ENCODE measurements at regions not wholly inside any gene's neighbourhood (a gene's known extent, or its start where the extent isn't known, plus 50 kb on each side); places are given as distances from the start of the nearest gene placed in this dataset.

DNA sequence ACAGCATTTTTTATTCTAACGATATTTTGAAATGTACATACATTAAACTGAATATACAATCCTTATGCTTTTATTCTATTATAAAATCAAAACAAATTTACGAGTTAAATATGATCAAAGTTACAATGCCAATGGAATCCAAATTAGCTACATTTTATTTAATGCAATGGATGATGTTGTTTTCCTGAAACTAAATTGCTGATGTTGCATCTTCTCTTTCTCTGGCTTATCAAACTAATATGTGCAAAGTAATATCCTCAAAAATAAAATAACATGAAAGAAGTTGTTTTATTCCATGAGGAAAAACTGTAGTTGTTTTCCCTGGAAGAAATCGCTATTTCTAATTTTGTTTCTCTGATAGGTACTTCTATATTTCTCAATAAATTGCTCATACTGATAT lies 106.8 kb downstream of the ASB9 start:
- TF ChIP-seq, protein P1, sequence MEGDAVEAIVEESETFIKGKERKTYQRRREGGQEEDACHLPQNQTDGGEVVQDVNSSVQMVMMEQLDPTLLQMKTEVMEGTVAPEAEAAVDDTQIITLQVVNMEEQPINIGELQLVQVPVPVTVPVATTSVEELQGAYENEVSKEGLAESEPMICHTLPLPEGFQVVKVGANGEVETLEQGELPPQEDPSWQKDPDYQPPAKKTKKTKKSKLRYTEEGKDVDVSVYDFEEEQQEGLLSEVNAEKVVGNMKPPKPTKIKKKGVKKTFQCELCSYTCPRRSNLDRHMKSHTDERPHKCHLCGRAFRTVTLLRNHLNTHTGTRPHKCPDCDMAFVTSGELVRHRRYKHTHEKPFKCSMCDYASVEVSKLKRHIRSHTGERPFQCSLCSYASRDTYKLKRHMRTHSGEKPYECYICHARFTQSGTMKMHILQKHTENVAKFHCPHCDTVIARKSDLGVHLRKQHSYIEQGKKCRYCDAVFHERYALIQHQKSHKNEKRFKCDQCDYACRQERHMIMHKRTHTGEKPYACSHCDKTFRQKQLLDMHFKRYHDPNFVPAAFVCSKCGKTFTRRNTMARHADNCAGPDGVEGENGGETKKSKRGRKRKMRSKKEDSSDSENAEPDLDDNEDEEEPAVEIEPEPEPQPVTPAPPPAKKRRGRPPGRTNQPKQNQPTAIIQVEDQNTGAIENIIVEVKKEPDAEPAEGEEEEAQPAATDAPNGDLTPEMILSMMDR (IDR thresholded peaks at IDR 0.05; ENCODE audit: low read depth, low read length) = no peak
- no peak for DNase-seq (ENCODE audit: extremely low read depth, low read depth)

DNA sequence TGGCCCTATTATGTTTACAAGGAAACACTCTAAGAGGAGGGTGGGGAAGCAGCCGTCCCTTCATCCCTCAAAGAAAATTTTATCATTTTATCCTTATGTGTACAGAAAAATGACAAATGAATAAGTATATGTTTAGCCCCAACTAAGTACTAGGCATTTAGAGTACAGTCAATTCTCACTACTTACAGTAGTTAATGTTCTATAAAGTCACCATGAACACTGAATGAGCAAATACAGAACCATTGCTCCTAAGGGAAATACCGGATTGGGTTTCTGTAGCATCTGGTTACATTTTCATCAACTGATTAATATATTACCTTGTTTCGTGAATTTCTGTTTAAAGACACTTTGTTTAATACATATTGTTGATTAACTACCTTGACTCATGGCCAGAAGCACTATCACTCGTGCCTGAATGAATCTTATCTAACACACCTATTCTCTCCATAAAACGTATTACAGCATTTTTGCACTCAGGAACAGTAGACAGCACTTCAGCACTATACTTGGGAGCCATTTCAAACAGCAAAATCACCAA lies 109.3 kb downstream of the ASB9 start:
- TF ChIP-seq, protein P1 (IDR thresholded peaks at IDR 0.05; ENCODE audit: low read depth, low read length) = no peak
- no peak for DNase-seq (ENCODE audit: extremely low read depth, low read depth)

DNA sequence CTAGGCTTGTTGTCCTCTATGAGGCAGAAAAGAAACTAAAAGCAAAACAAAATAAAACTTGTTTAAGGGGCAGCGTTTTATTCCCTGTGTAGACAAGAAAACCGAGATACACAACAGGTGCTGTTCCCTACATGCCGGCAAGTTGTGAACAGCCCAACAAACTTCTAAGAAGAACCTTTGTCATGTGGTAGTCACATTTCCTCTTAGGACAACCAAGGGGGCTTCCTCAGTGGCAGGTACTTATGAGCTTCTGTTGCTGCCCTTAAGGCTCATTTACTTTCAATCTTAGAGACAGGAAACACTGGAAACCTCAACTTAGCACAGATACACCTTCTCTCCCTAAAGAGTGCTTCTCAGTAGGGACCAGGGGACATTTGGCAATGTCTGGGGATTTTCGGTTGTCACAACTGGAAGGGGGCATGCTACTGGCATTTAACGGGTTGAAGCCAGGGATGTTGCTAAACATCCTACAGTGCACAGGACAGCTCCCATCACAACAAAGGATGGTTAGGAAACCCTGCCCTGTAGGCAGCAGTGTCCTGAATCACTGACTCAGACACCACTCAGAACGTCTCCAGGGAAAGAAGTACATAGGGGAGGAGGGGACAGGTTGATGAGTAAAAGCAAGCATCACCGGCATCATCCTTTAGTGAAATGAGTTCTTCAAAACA lies 111.0 kb downstream of the ASB9 start:
- DNase-seq (ENCODE audit: extremely low read depth, low read depth) = no peak
- TF ChIP-seq, protein P1 (IDR thresholded peaks at IDR 0.05; ENCODE audit: low read depth, low read length) = no peak

DNA sequence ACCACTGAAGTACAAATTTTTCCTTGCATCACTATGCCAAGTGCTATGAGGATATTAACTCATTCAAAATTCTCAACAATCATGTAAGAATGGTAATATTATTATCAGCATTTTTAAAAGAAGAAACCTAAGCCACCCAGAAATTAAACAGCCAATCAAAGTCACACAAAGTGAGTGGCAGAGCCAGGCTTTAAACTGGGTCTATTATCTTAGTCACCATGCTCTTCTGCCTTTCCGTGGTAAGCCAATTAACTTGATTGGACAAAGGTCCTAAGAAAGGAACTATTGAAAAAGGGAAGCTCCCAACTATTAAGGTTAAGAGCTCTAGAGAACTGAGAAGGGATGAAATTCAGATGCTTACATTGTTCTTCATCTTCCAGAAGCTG lies 111.5 kb downstream of the ASB9 start:
- no peak for DNase-seq (ENCODE audit: extremely low read depth, low read depth)
- TF ChIP-seq, protein P1 (IDR thresholded peaks at IDR 0.05; ENCODE audit: low read depth, low read length) = no peak

DNA sequence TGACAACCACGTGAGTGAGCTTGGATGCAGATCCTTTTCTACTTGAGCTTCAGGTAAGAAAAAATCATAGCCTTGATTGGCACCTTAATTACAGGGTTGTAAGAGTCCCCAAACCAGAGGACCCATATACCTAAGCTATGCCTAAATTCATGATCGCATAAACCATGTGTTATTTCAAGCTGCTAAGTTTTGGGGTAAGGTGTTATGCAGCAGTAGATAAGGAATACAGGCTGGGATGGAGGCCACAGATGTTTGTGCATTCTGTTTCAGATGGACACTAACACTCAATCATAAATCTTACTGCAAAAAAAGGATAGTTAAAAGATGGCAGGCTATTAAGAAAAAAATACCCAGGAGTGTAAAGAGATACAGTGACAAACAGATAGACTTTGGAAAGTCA lies 112.3 kb downstream of the ASB9 start:
- DNase-seq (ENCODE audit: extremely low read depth, low read depth) = no peak
- TF ChIP-seq, protein P1 (IDR thresholded peaks at IDR 0.05; ENCODE audit: low read depth, low read length) = no peak

- TF ChIP-seq, protein P1 (IDR thresholded peaks at IDR 0.05; ENCODE audit: low read depth, low read length) = no peak
- DNase-seq (ENCODE audit: extremely low read depth, low read depth) = no peak
These were observed 118.4 kb downstream of the ASB9 start for GRCh38 chrX:15151267-15152186.

GRCh38 chrX:15150586-15150985 lies 119.3 kb downstream of the ASB9 start:
- TF ChIP-seq, protein P1 (IDR thresholded peaks at IDR 0.05; ENCODE audit: low read depth, low read length) = no peak
- DNase-seq (ENCODE audit: extremely low read depth, low read depth) = no peak

All from AG09319 (cell line).